ENCODE measurements at regions not wholly inside any gene's neighbourhood (a gene's known extent, or its start where the extent isn't known, plus 50 kb on each side); places are given as distances from the start of the nearest gene placed in this dataset.
"Not testable (repeated sequence)": the region's sequence is repeated elsewhere in the genome, so short reads cannot be mapped to it uniquely, and the experiment has no call there.

- DNase-seq (ENCODE audit: low read depth) = no peak
These were observed 79.5 kb upstream of the GJB6 start for GRCh38 chr13:20311596-20311995.

- DNase-seq (ENCODE audit: low read depth) = no peak
These were observed 78.9 kb upstream of the GJB6 start for GRCh38 chr13:20311022-20311421.

- DNase-seq (ENCODE audit: low read depth) = no peak
These were observed 73.9 kb upstream of the GJB6 start for GRCh38 chr13:20306039-20306438.

GRCh38 chr13:20305587-20305986, 73.5 kb upstream of the GJB6 start:
- DNase-seq (ENCODE audit: low read depth) = no peak

- DNase-seq (ENCODE audit: low read depth) = not testable (repeated sequence)
These were observed 71.9 kb upstream of the GJB6 start for GRCh38 chr13:20304061-20304460.

GRCh38 chr13:20303636-20304035, 71.5 kb upstream of the GJB6 start:
- peak; percentile 84 for DNase-seq (ENCODE audit: low read depth)

- no peak for DNase-seq (ENCODE audit: low read depth)
These were observed 69.4 kb upstream of the GJB6 start for GRCh38 chr13:20301403-20302071.

GRCh38 chr13:20301015-20301402, 68.9 kb upstream of the GJB6 start:
- no peak for DNase-seq (ENCODE audit: low read depth)

- DNase-seq (ENCODE audit: low read depth) = no peak
These were observed 65.1 kb upstream of the GJB6 start for GRCh38 chr13:20297181-20297580.

GRCh38 chr13:20295956-20296355, 63.8 kb upstream of the GJB6 start:
- no peak for DNase-seq (ENCODE audit: low read depth)

- no peak for DNase-seq (ENCODE audit: low read depth)
These were observed 62.4 kb upstream of the GJB6 start for GRCh38 chr13:20294497-20294896.

GRCh38 chr13:20292301-20292700, 60.2 kb upstream of the GJB6 start:
- DNase-seq (ENCODE audit: low read depth) = not testable (repeated sequence)

- no peak for DNase-seq (ENCODE audit: low read depth)
These were observed 59.6 kb upstream of the GJB6 start for GRCh38 chr13:20291675-20292074.

- no peak for DNase-seq (ENCODE audit: low read depth)
These were observed 58.9 kb upstream of the GJB6 start for GRCh38 chr13:20291037-20291436.

- no peak for DNase-seq (ENCODE audit: low read depth)
These were observed 56.4 kb upstream of the GJB6 start for GRCh38 chr13:20288561-20288960.

- no peak for DNase-seq (ENCODE audit: low read depth)
These were observed 55.9 kb upstream of the GJB6 start for GRCh38 chr13:20287976-20288375.

- no peak for DNase-seq (ENCODE audit: low read depth)
These were observed 53.4 kb upstream of the GJB6 start for GRCh38 chr13:20285530-20285929.
